Spleen (tissue), 11 donors: ENCODE measurements at regions not wholly inside any gene's neighbourhood (a gene's known extent, or its start where the extent isn't known, plus 50 kb on each side); places are given as distances from the start of the nearest gene placed in this dataset.

Experiments used
- DNase-seq: peaks from one replicate; pipeline ENCODE4 v3.0.0-alpha.2; 2020
- H3K27ac ChIP-seq, 8 donors: fragments of 200-600 bp; sonication (generic) in 7 of 8; 1 replicate in 4 of 8; 2 replicates in 4 of 8; pipeline versions ENCODE4 v1.5.0 to v1.8.0; 2016 to 2021; ENCODE audit warnings: inconsistent platforms in 4 of 8, mild to moderate bottlenecking in 4 of 8, moderate library complexity in 1 of 8
- H3K27me3 ChIP-seq, 7 donors: fragments of 200-600 bp; sonication (generic) in 6 of 7; replicated peaks in 1 of 7; 1 replicate in 4 of 7; 2 replicates in 3 of 7; pipeline versions ENCODE4 v1.5.0 to v1.8.0; 2016 to 2021; ENCODE audit warnings: inconsistent platforms in 3 of 7, mild to moderate bottlenecking in 1 of 7
- H3K36me3 ChIP-seq, 6 donors: fragments of 200-600 bp; sonication (generic) in 5 of 6; 1 replicate in 4 of 6; 2 replicates in 2 of 6; pipeline versions ENCODE4 v1.5.0 to v1.8.0; 2016 to 2021; ENCODE audit warnings: inconsistent platforms in 2 of 6
- H3K4me1 ChIP-seq, 6 donors: fragments of 200-600 bp; sonication (generic) in 5 of 6; 1 replicate in 3 of 6; 2 replicates in 3 of 6; pipeline versions ENCODE4 v1.5.0 to v1.8.0; 2016 to 2021; ENCODE audit warnings: inconsistent platforms in 3 of 6
- H3K4me3 ChIP-seq, 8 donors: fragments of 200-600 bp; sonication (generic) in 7 of 8; 1 replicate in 4 of 8; 2 replicates in 4 of 8; pipeline versions ENCODE4 v1.5.0 to v1.8.0; 2016 to 2021; ENCODE audit warnings: inconsistent platforms in 4 of 8, mild to moderate bottlenecking in 4 of 8, moderate library complexity in 2 of 8
- H3K9me3 ChIP-seq, 8 donors: fragments of 200-600 bp; sonication (generic) in 7 of 8; 1 replicate in 4 of 8; 2 replicates in 4 of 8; pipeline versions ENCODE4 v1.5.0 to v1.8.0; 2016 to 2021; ENCODE audit warnings: inconsistent platforms in 4 of 8
- CTCF ChIP-seq, 11 experiments: fragments of 200-600 bp in 7 of 11; fragments of 450-650 bp in 4 of 11; sonication (generic) in 4 of 11; IDR thresholded peaks in 8 of 11; conservative IDR thresholded peaks in 3 of 11; 1 replicate in 7 of 11; 2 replicates in 4 of 11; pipeline versions ENCODE4 v1.4.0 to v1.8.0; 2016 to 2021; ENCODE audit warnings: antibody characterized with exemption in 11 of 11, inconsistent platforms in 4 of 11, mild to moderate bottlenecking in 1 of 11
- POLR2A ChIP-seq, 3 donors: fragments of 450-650 bp; IDR thresholded peaks; one replicate each; pipeline ENCODE4 v1.5.1; 2017; ENCODE audit warnings: antibody characterized with exemption in 3 of 3, mild to moderate bottlenecking in 1 of 3
- POLR2AphosphoS5 ChIP-seq, 3 donors: sonication (generic); formaldehyde crosslinking; IDR thresholded peaks; one replicate each; pipeline ENCODE4 v1.5.1; 2017; ENCODE audit warnings: antibody characterized with exemption in 3 of 3
- WGBS, 5 donors: extraction: QIAGEN DNeasy Blood & Tissue Kit in 3 of 5; methylation state at CpG; one replicate each; pipeline versions ENCODE4 v1.1.5 to v1.1.7; 2013 to 2018; 5-methylcytosine and 5-hydroxymethylcytosine counted together
- intact Hi-C: fragments of 100-400 bp; cut with DNase I; formaldehyde crosslinking; loops from one replicate; pipeline ENCODE4 v1.15.0; 2023; ENCODE audit warnings: low total_unique reads
- donor health status: healthy with polysubstance abuse.
- donor health status: DM: no; HTN: no; CAD: no; lungs with moderate emphysema.
- donor health status: DM: no; HTN: no; CAD: no.
- donor health status: Bipolar disorder and iron deficiency.
- donor health status: healthy.
- donor health status: DM: no; HTN: no; CAD: no.
- donor health status: DM: yes; HTN: yes; CAD: no.

- no peak for DNase-seq
- Histone ChIP-seq H3K27ac (no peak overlapping the region), H3K4me1 (no peaks in the 10 kb centered on the region), H3K36me3 (no peaks in the 10 kb centered on the region), H3K9me3 (peaks cover 0 to 4% (median 0%) of the 10 kb centered on the region in 8 donors), H3K27me3 (peaks cover 0 to 4% (median 0%) of the 10 kb centered on the region in 7 donors), H3K4me3 (no peak overlapping the region)
- 80 to 90% (median 84%) methylated on average over 5 of the region's 5 CpGs for WGBS, 5 donors
- no peak for TF ChIP-seq POLR2AphosphoS5 (IDR thresholded peaks at IDR 0.05)
- no peak for TF ChIP-seq CTCF (IDR thresholded peaks at IDR 0.05 in 8 of 11, conservative IDR thresholded peaks at IDR 0.05 in 3 of 11)
- TF ChIP-seq POLR2A (IDR thresholded peaks at IDR 0.05), result no peak
- intact Hi-C loops, result no loop called here
Measured at GRCh38 chr7:21041666-21042065, 255.0 kb upstream of the SP8 start.

- no peaks in the 10 kb centered on the region for H3K4me1 ChIP-seq
- H3K27me3 ChIP-seq, result peaks cover 0 to 4% (median 0%) of the 10 kb centered on the region in 7 donors
- H3K4me3 ChIP-seq, result no peak overlapping the region
- TF ChIP-seq POLR2AphosphoS5 (IDR thresholded peaks at IDR 0.05), result no peak
- TF ChIP-seq CTCF (IDR thresholded peaks at IDR 0.05 in 8 of 11, conservative IDR thresholded peaks at IDR 0.05 in 3 of 11), result no peak
- TF ChIP-seq POLR2A (IDR thresholded peaks at IDR 0.05), result no peak
- intact Hi-C loops, result no loop called here
- no peaks in the 10 kb centered on the region for H3K9me3 ChIP-seq
- 84 to 92% (median 85%) methylated on average over 4 of the region's 4 CpGs for WGBS, 5 donors
- no peak for DNase-seq
- H3K27ac ChIP-seq, result no peak overlapping the region
- H3K36me3 ChIP-seq, result no peaks in the 10 kb centered on the region
Measured at GRCh38 chr7:21044384-21044783, 257.7 kb upstream of the SP8 start.

- H3K27me3 ChIP-seq, result peaks cover 0 to 4% (median 0%) of the 10 kb centered on the region in 7 donors
- no peaks in the 10 kb centered on the region for H3K4me1 ChIP-seq
- no peaks in the 10 kb centered on the region for H3K36me3 ChIP-seq
- TF ChIP-seq CTCF (IDR thresholded peaks at IDR 0.05 in 8 of 11, conservative IDR thresholded peaks at IDR 0.05 in 3 of 11), result no peak
- no peak for TF ChIP-seq POLR2A (IDR thresholded peaks at IDR 0.05)
- TF ChIP-seq POLR2AphosphoS5 (IDR thresholded peaks at IDR 0.05), result no peak
- no peak overlapping the region for H3K27ac ChIP-seq
- no peaks in the 10 kb centered on the region for H3K9me3 ChIP-seq
- WGBS, 5 donors, result 68 to 81% (median 75%) methylated on average over 10 of the region's 10 CpGs
- H3K4me3 ChIP-seq, result no peak overlapping the region
- intact Hi-C loops, result no loop called here
- no peak for DNase-seq
Measured at GRCh38 chr7:21044913-21045568, 258.4 kb upstream of the SP8 start.

- no peak for DNase-seq
- intact Hi-C loops, result no loop called here
- 80 to 94% (median 83%) methylated on average over 3 of the region's 3 CpGs for WGBS, 5 donors
Measured at GRCh38 chr7:21051865-21052264, 265.2 kb upstream of the SP8 start.

More at GRCh38 chr7:21051865-21052264, 265.2 kb upstream of the SP8 start:
- no peaks in the 10 kb centered on the region for H3K27me3 ChIP-seq
- no peaks in the 10 kb centered on the region for H3K4me1 ChIP-seq
- TF ChIP-seq POLR2AphosphoS5 (IDR thresholded peaks at IDR 0.05) (no peak), POLR2A (IDR thresholded peaks at IDR 0.05) (no peak), CTCF (IDR thresholded peaks at IDR 0.05 in 8 of 11, conservative IDR thresholded peaks at IDR 0.05 in 3 of 11) (no peak)
- no peak overlapping the region for H3K27ac ChIP-seq
- H3K9me3 ChIP-seq, result no peaks in the 10 kb centered on the region
- H3K36me3 ChIP-seq, result no peaks in the 10 kb centered on the region
- H3K4me3 ChIP-seq, result no peak overlapping the region
